ENCODE measurements at regions not wholly inside any gene's neighbourhood (a gene's known extent, or its start where the extent isn't known, plus 50 kb on each side); places are given as distances from the start of the nearest gene placed in this dataset.

- no peak for TF ChIP-seq CTCF (IDR thresholded peaks at IDR 0.05; ENCODE audit: insufficient read depth, low read length, poor library complexity, severe bottlenecking)
- no peak for DNase-seq (ENCODE audit: extremely low read depth, insufficient read length)
- no peaks in the 10 kb centered on the region for H3K36me3 ChIP-seq (ENCODE audit: control insufficient read depth, insufficient read depth, low read length)
- no peak overlapping the region for H3K4me3 ChIP-seq (replicated peaks; ENCODE audit: low read depth, low read length)
- H3K27me3 ChIP-seq (replicated peaks; ENCODE audit: control insufficient read depth, insufficient read depth, low read length): no peaks in the 10 kb centered on the region
Observed at GRCh38 chr4:157918036-157918832, 254.6 kb downstream of the GASK1B start.

- H3K36me3 ChIP-seq (ENCODE audit: control insufficient read depth, insufficient read depth, low read length): no peaks in the 10 kb centered on the region
- no peak for TF ChIP-seq CTCF (IDR thresholded peaks at IDR 0.05; ENCODE audit: insufficient read depth, low read length, poor library complexity, severe bottlenecking)
- no peak overlapping the region for H3K4me3 ChIP-seq (replicated peaks; ENCODE audit: low read depth, low read length)
- H3K27me3 ChIP-seq (replicated peaks; ENCODE audit: control insufficient read depth, insufficient read depth, low read length): no peaks in the 10 kb centered on the region
- DNase-seq (ENCODE audit: extremely low read depth, insufficient read length): no peak
Observed at GRCh38 chr4:157912212-157912611, 260.6 kb downstream of the GASK1B start.

GRCh38 chr4:157911662-157912061, 261.2 kb downstream of the GASK1B start:
- no peak for DNase-seq (ENCODE audit: extremely low read depth, insufficient read length)
- TF ChIP-seq CTCF (IDR thresholded peaks at IDR 0.05; ENCODE audit: insufficient read depth, low read length, poor library complexity, severe bottlenecking): no peak
- no peaks in the 10 kb centered on the region for H3K36me3 ChIP-seq (ENCODE audit: control insufficient read depth, insufficient read depth, low read length)
- H3K4me3 ChIP-seq (replicated peaks; ENCODE audit: low read depth, low read length): no peak overlapping the region
- no peaks in the 10 kb centered on the region for H3K27me3 ChIP-seq (replicated peaks; ENCODE audit: control insufficient read depth, insufficient read depth, low read length)

- Histone ChIP-seq H3K36me3 (ENCODE audit: control insufficient read depth, insufficient read depth, low read length) (no peaks in the 10 kb centered on the region), H3K4me3 (replicated peaks; ENCODE audit: low read depth, low read length) (no peak overlapping the region), H3K27me3 (replicated peaks; ENCODE audit: control insufficient read depth, insufficient read depth, low read length) (no peaks in the 10 kb centered on the region)
- DNase-seq (ENCODE audit: extremely low read depth, insufficient read length): no peak
- no peak for TF ChIP-seq CTCF (IDR thresholded peaks at IDR 0.05; ENCODE audit: insufficient read depth, low read length, poor library complexity, severe bottlenecking)
Observed at GRCh38 chr4:157908691-157909090, 264.1 kb downstream of the GASK1B start.

GRCh38 chr4:157908031-157908430, 264.8 kb downstream of the GASK1B start:
- TF ChIP-seq CTCF (IDR thresholded peaks at IDR 0.05; ENCODE audit: insufficient read depth, low read length, poor library complexity, severe bottlenecking): no peak
- Histone ChIP-seq H3K27me3 (replicated peaks; ENCODE audit: control insufficient read depth, insufficient read depth, low read length) (no peaks in the 10 kb centered on the region), H3K36me3 (ENCODE audit: control insufficient read depth, insufficient read depth, low read length) (no peaks in the 10 kb centered on the region), H3K4me3 (replicated peaks; ENCODE audit: low read depth, low read length) (no peak overlapping the region)
- DNase-seq (ENCODE audit: extremely low read depth, insufficient read length): no peak
